HK-2 (cell line): ENCODE measurements at regions not wholly inside any gene's neighbourhood (a gene's known extent, or its start where the extent isn't known, plus 50 kb on each side); places are given as distances from the start of the nearest gene placed in this dataset.
A peak's percentile ranks its signal among the peaks of the same experiment; 100 is the strongest.
"Not testable (repeated sequence)": the region's sequence is repeated elsewhere in the genome, so short reads cannot be mapped to it uniquely, and the experiment has no call there.

Source experiments
- DNase-seq: peaks from one replicate; pipeline ENCODE4 v3.0.0-alpha.2; 2018; ENCODE audit not compliant: unreplicated experiment

DNA sequence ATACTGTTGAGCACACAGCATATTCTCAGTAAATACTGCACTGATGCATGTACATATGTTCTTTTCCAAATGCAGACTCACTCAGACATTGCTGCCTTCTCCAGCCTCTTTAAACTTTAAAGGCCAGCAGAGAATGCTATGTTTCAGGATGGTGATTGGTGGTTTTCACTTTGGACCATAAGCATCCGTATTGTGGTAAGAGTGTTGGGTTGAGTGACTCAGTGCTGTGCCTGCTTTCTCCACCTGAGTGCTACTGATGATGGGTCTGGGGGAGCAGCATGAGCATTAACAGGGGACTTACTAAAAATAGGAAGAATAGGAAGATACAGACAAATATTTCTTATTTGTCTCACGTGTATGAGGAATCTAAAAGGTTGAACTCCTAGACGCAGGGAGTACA, 56.3 kb upstream of the ZNF92 start:
- no peak for DNase-seq

DNA sequence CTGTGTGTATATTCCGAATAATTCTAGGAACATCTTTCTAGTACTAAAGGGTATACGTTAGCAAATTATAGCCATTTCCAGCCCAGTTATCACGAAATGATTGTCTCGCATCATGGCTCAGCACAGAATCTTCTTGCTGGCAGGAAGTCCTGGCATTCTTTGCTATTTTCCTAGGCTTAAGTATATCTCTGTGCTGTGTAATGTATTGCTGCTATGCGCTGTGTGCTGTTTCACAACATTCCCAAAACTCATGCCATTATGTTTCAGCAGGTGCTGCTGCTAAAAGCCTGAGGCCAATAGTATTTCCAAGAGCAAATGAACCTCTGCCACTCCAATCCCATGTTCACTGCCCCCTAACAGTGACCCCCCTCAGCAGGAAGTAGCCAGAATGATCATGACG, 62.9 kb upstream of the ZNF92 start:
- no peak for DNase-seq

DNA sequence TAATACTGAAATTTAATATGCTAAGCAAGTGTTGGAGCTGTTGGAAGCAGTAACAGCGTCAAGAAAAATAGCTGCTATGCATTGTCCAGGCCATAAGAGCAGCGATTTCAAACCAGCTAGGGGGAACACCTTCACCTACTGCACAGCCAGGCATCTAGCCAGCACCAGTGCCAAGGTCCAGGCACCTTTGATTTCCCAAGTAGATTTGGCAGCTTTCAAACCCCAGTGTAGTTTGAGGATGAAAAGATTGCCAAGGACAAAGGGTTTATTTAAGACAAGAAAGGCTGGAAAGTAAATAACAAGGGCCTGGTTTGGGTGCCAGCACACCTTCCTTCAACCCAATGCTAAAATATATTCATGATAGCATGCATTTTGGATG, 65.4 kb upstream of the ZNF92 start:
- DNase-seq = no peak

DNA sequence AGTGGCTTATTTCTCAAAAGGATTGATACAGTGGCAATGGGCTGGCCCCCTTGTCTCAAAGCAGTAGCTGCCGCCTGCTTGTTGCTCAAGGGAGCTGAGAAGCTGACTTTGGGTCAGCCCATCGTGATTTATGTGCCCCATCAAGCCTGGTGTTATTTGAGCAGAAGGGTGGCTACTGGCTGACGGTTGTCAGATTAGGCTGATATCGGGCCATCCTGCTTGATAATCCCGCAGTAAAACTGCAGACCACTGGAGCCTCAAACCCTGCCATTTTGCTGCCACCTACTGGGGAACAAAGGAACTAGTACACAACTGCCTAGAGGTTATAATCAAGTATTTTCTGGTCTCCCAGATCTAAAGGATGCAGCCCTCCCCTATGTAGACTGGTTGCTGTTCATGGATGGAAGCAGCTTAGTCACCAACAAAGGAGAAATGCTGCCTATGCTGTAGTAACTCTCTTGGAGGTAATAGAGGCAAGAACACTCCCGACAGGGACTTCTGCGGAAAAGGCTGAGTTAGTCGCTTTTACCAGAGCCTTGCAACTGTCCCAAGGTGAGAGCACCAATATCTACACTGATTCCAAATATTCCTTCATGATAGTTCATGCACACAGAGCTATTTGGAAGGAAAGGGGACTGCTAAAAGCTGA, 65.9 kb upstream of the ZNF92 start:
- DNase-seq = peak; percentile 37

DNA sequence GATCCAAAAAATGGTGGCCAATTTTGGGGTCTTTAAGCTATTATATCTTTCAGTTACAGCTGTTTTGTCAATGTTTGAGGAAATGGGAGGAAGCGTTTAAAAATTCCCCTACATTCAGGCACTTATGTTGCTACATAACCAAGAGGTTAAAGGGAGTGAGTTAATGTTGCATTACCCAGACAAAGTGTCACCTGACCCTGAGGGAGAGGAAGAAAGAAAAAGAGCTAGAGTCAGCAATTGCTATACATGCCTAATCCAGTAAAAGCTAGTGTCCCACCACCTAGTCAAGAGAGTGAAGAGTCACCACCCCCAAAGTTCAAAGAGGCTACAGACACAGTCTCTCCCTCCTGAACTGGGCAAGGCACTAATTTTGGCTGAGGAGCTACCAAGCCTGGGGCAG, 69.5 kb upstream of the ZNF92 start:
- DNase-seq = no peak

DNA sequence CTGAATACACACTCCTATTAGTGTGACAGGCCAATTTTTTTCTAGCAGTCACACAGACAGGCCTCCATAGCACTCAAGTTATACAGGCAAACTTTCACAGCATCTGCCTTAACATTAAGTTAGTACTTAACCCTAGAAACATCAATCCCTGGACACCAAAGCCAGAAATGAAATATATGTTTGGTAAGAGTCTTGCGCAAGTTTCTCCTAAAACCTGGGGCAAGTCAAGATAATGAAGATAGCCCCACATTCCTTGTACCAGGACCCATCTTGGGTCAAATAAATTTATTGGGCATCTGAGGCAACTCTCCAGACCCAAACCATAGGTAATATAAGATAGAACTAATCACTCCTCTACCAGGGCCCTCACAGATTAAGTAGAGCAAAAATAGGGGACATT, 70.8 kb upstream of the ZNF92 start:
- no peak for DNase-seq

DNA sequence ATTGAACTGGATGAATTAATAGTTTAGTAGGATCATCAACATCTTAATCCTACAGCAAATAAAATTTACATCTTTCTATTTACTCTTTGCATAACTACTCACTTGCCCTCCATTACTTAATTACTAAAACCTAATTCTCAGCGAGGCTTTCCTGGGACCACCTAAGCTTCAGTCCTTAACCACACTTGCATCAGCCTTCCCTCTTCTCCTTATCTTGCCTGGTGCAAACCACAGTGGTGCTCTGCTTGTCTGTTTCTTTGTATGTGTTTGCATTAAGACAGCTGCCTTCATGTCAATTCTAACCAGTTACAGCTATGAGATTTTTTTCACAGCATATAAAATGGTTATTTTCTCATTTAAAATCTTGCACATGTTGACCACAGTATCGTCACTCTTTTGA, 72.6 kb upstream of the ZNF92 start:
- no peak for DNase-seq

DNA sequence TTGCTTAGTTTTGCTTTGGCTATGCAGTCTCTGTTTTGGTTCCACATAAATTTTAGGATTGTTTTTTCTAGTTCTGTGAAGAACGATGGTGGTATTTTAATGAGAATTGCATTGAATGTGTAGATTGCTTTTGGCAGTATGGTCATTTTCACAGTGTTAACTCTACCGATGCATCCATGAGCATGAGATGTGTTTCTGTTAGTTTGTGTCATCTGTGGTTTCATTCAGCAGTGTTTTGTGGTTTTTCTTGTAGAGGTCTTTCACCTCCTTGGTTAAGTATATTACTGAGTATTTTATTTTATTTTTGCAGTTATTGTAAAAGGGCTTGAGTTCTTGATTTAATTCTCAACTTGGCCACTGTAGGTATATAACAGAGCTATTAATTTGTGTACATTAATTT, 78.2 kb upstream of the ZNF92 start:
- DNase-seq = no peak

DNA sequence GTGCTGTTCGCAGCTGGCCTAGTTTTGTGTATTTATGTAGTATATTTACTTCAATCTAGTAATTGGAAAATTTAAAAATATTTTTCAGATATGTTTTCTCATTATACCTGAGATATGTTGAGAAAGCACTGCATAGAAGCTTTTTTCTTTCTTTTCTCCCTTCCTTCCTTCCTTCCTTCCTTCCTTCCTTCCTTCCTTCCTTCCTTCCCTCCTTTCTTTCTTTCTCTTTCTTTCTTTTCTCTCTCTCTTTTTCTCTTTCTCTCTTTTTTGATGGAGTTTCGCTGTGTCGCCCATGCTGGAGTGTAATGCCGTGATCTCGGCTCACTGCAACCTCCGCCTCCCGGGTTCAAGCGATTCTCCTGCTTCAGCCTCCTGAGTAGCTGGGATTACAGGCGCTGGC, 83.3 kb upstream of the ZNF92 start:
- not testable (repeated sequence) for DNase-seq

DNA sequence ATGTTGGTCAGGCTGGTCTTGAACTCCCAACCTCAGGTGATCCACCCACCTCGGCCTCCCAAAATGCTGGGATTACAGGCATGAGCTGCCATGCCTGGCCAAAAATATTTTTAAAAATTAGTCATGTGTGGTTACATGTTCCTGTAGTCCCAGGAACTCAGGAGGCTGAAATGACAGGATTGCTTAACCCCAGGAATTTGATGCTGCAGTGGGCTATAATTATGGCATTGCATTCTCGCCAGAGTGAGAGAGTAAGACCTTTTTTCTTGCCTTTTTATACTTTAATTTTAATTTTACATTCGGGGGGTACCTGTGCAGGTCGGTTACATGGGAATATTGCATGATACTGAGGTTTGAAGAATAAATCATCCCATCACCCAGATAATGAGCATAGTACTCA, 86.6 kb upstream of the ZNF92 start:
- DNase-seq = no peak

DNA sequence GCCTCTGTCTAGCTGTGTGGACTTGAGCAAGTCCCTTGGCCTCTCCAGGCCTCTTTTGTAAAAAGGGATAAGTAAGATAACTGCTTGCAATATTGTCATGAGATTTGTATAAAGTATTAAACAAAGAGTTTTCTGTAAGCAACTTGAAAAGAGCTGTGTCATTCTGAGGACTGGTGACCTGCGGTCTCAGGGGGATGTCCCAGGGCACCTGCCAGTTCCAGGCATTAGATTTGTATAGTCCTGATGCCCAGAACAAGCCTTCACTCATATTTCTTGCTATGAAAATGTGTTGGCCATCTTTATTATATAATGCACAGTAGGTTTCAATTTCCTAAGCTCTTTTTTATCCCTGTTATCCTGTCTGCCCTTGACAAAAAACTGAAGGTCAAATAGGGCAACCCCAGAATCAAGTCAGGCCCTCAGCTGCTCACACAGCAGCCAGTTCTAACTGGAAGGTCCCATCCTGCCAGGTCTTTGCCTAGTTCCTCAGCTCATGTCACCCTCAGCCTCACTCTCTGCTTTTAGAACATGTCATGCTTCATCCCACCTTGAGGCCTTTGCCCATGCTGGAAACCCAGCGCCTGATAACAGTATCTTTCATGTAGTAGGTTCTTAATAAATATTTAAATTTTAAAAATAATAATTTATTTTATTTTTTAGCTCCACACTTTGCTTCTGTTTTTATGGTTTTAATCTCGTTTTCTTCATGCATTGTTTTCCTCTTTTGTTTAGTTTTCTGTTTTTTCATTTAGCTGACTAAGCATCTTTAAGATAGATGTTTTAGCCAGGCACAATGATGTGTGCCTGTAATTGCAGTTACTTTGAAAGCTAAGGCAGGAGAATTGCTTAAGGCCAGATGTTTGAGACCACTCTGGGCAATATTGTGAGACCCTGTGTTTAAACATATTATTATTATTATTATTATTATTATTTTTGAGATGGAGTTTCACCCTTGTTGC, 87.5 kb upstream of the ZNF92 start:
- DNase-seq = no peak

DNA sequence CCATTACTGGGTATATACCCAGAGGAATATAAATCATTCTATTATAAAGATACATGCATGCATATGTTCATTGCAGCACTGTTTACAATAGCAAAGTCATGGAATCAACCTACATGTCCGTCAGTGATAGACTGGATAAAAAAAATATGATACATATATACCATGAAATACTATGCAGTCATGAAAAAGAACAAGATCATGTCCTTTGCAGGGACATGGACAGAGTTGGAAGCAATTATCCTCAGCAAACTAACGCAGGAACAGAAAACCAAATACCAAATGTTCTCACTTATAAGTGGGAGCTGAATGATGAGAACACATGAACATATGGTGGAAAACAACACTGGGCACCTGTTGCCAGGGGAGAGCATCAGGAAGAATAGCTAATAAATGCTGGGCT, 88.4 kb upstream of the ZNF92 start:
- not testable (repeated sequence) for DNase-seq

DNA sequence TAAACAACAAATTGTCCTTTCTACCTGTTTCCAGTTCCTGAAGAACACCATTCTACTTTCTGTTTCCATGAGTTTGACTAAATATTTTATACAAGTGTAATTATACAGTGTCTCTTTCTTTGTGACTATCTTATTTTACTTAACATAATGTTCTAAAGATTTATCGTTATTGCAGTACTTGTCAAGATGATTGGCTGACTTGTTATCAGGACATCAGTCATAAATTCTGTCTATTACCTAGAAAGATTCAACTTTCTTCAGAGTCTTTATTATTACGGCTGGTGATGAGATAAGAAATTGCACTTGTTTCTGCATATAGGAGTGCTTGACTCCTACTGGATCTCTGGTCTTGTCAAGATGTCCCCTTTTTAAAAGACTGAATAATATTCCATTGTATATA, 93.9 kb upstream of the ZNF92 start:
- no peak for DNase-seq

DNA sequence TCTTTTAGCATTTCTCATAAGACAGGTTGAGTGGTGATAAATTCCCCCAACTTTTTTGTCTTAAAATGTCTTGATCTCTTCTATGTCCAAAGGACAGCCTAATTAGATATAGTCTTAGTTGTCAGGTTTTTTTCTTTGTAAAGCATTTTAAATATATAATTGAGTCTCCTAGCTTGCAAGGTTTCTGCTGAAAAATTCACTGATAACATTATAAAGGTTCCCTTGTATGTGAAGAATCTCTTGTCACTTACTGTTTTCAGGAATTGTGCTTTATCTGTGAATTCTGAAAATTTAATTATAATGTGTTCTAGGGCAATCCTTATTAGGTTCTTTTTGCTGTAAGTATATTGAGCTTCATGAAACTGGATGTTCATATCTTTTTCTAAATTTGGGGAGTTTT, 96.8 kb upstream of the ZNF92 start:
- DNase-seq = no peak

DNA sequence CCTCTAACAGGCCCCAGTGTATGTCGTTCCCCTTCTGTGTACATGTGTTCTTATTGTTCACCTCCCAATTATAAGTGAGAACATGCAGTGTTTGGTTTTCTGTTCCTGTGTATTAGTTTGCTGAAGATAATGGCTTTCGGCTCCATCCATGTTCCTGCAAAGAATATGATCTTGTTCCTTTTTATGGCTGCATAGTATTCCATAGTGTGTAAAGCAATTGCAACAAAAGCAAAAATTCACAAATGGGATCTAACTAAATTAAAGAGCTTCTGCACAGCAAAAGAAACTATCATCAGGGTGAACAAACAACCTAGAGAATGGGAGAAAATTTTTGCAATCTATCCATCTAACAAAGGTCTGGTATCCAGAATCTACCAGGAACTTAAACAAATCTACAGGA, 102.2 kb upstream of the ZNF92 start:
- DNase-seq = not testable (repeated sequence)

DNA sequence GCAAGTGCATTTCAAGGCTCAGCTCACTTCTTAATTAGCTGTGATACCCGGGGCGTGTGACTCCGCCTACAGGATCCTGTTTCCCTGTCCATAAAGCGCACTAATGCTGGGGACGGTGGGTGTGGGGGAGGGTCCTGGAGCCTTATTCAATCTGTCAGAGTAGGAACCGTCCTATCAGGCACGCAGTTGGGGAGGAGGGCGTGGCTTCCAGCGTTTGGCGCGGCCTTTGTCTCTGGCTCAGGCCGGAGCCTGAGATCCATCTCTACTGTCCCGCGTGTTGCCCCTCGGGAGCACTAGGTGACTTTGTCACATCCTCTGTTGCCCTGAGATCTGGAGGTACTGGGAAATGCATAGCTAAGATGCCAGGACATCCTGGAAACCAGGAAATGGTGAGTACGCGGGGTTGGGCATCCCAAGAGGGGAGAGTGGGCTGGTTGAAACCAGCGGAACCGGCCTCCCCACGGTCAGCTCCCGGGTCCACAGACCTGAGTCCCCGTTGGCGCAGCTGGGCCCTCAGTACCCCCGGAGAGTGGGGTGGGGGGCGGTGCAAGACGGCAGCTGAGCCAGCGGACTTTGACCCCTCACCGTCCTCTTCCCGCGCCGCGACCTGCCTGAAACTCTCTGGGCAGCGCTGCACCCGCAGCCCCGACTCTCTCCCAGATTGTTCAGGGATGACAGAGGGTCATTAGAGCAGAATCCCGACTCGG, 104.4 kb upstream of the ZNF92 start:
- peak; percentile 68 for DNase-seq

DNA sequence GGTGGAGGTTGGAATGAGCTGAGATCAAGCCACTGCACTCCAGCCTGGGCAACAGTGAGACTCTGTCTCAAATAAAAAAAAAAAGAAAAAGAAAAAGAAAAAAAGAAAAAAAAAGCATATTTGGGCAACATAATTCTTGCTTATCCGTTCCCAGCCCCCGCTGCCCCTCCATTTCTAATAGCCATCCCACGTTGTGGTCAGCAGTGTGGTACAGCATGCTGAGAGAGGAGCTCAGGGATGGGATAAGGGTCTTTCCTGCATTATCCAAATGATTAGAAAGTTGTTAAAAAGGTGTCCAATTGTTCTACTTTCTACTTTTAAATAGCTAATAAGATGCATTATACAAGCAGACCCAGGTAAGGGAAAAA, 104.9 kb upstream of the ZNF92 start:
- DNase-seq = no peak

DNA sequence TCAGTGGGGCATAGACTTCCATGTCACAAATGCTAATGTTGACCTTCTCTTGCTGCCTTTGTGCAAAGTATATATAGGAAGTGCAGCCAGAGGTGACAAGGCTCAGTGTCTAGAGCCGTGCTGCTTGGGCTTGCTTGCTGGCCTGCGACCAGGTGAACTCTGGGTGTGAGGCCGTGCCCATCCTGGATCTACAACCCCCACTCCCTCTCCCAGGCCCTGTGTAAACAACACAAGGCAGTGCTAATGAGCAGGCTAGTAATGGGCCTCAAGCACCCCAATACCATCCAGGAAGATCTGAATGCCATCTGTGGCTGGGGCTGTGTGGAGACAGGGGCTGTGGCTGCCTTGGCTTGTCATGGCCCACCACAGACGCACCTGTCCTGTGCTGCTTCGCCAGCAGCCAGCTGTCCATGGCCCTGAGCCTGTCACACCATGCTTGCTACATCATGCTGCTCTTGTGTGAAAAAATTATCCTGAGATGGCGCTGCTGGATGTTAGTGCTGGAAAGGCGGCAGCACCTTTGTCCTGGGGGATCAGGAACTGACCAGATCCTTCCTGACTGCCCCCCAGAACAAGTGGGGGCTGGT, 107.6 kb upstream of the ZNF92 start:
- no peak for DNase-seq

DNA sequence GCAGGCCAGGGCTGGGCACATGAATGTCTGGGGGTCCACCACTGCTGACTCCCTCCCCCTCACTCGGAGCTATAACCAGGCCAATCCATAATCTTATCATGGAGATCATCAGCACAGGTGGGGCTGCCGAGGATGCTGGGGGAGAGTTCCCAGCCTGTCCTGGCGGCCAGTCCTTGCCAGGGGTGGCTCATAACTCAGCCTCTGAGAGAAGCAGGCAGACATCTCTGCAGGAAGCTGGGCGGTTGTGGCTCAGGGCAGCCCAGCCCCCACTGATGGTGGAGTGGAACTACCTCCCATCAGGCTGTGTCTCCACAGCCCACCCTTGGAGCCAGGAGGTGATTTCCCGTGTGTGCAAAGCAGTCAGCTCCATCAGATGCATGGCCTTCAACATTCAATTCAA, 109.4 kb upstream of the ZNF92 start:
- no peak for DNase-seq

DNA sequence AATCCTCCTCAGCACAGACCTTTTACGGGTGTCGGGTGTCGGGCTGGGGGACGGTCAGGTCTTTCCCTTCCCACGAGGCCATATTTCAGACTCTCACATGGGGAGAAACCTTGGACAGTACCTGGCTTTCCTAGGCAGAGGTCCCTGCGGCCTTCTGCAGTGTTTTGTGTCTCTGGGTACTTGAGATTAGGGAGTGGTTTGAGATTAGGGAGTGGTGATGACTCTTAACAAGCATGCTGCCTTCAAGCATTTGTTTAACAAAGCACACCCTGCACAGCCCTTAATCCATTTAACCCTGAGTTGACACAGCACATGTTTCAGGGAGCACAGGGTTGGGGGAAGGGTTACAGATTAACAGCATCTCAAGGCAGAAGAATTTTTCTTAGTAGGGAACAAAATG, 113.0 kb upstream of the ZNF92 start:
- DNase-seq = not testable (repeated sequence)

DNA sequence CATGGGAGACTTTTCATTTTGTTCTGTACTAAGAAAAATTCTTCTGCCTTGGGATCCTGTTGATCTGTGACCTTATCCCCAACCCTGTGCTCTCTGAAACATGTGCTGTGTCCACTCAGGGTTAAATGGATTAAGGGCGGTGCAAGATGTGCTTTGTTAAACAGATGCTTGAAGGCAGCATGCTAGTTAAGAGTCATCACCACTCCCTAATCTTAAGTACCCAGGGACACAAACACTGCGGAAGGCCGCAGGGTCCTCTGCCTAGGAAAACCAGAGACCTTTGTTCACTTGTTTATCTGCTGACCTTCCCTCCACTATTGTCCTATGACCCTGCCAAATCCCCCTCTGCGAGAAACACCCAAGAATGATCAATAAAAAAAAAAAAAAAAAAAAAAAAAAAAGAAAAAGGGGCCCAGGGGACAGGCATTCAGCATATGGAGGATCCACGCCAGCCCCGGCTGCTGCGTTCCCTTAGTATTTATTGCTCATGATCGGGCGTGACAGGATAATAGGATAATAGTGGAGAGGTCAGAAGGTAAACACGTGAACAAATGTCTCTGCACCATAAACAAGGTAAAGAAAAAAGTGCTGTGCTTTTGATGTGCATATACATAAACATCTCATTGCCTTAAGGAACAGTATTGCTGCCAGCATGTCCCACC, 113.7 kb upstream of the ZNF92 start:
- not testable (repeated sequence) for DNase-seq

DNA sequence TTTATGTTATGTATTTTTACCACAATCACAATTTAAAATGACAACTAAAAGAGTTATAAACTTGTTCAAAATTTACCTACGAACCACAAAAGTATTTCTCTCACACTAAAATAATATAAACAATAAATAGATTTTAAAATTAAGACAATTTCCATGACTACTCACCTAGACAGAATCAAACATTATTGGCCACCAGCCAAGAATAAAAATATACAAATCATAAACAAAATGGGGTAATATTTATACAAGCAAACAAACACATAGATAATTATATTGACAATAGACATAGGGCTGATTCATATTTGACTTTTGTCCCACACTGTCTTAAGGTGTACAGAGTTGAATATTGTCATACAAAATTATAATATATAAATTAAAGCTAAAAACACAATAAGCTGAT, 119.6 kb upstream of the ZNF92 start:
- DNase-seq = no peak
